ENCODE measurements at regions not wholly inside any gene's neighbourhood (a gene's known extent, or its start where the extent isn't known, plus 50 kb on each side); places are given as distances from the start of the nearest gene placed in this dataset.
A peak's percentile ranks its signal among the peaks of the same experiment; 100 is the strongest.
"Not testable (repeated sequence)": the region's sequence is repeated elsewhere in the genome, so short reads cannot be mapped to it uniquely, and the experiment has no call there.

GRCh38 chr15:99464137-99464536 lies 101.6 kb upstream of the MEF2A start:
- no peak for DNase-seq

GRCh38 chr15:99466701-99467337 lies 99.0 kb upstream of the MEF2A start:
- DNase-seq, result no peak

GRCh38 chr15:99467338-99467720 lies 98.5 kb upstream of the MEF2A start:
- no peak for DNase-seq

GRCh38 chr15:99467853-99468464 lies 97.8 kb upstream of the MEF2A start:
- no peak for DNase-seq

DNA sequence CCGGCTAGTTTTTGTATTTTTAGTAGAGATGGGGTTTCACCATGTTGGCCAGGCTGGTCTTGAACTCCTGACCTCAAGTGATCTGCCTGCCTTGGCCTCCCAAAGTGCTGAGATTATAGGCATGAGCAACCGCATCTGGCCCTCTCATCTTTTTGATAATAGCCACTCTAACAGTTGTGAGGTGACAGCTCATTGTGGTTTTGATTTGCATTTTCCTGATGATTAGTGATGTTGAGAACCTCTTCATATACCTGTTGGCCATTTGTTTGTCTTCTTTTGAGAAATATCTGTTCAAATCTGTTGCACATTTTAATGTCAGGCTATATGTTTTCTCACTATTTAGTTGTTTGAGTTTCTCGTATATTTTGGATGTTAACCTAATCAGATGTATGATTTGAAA lies 95.6 kb upstream of the MEF2A start:
- not testable (repeated sequence) for DNase-seq

DNA sequence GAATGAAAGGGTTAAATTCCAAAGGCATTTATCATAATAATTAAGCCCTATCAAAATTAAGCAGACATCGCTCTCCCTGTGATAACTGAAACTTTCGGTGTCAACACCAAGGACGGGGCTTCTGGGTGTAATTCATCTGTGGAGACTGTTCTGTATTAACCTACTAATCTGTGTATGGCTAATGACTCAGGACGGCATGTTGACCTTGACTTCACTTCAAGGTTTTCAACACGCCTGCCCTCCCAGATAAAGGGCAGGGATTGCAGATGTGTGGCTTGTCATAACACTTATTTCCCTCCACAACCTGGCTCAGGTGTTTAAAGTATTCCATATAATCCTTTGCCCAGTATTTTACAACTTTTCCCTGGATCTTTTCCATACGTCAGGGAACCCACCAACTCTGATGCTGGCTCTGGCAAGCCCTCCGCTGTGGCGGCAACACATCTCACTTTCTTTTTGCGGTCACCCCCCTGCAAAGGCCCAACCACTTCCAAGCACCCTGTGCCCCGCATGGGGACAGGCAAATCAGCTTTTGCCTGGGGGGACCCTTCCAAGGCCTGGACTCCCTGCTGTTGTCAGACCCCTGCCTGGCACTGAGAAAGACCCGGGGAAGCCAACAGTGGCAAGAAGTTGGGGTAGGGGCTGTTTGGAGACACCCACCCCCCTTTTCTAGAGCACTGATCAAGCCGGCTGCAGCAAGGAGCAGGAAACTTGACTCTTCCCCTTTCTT lies 93.2 kb upstream of the MEF2A start:
- DNase-seq, result no peak

- DNase-seq, result no peak
Observed at GRCh38 chr15:99473981-99474906, 91.5 kb upstream of the MEF2A start.

DNA sequence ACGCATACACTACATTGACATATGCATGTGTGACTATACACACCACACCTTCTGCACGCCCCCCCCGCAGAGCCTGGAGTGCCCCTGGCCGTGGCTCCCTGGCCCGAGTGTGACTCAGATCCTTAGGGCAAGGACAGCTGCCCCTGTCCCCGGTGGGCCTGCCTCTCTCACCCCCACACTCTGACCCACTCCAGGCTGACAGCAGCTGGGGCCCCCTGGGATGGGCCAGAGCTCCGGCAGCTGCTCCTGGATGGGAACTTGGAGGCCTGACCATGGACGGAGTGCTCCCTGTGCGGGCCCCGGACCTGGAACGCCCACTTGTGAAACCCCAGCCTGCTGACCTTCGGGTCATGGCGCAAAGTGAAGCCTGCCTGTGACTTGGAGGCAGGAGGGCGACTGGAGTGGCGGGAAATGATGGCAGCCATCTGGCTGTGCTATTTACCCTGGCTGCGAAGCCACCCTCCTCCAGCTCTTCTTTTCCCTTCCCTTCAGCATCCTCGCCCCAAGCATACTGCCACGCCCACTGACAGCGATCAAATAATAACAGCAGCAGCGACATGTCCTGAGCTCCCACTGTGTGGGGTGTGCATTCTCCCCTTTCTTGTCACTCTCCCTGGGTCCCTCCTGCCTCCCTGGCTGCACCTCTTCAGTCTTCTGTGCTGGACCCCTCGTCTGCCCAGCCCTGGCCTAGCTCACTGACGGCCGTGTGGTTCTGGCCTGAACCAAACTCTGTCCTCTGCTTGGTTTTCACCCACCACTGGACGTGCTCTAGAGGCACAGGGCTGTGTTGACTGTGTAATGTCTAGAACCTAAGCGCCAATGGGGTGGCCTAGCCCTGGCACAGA lies 90.7 kb upstream of the MEF2A start:
- no peak for DNase-seq

DNA sequence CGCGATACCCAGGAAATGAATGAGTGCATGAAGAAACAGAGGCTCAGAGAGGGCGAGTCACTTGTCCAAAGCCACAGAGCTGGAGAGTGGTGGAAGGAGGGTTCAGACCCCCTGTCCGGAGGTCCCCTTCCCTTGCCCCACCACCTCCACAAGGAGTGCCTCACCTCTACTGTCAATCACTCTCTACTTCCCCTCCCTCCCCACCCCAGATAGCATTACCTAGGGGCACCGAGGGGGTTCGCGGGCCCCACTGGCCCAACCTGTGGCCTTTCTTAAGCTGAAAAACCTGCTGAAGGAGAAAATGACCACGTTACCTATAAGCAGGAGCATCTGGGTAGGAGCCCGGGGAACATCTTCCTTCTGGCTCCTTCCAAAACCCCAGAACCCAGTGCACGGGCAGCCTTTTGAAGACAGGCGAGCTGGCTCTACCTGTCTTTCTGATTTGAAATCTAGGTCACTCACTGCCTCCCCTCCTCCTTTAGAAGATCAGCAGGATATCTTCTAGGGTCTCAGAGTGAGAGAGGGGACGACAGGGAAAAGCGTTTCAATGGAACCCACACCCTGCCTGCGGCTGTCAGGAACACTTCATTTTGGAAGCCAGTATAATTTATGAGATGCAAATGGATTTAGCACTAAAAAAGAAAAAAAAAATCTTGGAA lies 89.9 kb upstream of the MEF2A start:
- DNase-seq, result no peak

DNA sequence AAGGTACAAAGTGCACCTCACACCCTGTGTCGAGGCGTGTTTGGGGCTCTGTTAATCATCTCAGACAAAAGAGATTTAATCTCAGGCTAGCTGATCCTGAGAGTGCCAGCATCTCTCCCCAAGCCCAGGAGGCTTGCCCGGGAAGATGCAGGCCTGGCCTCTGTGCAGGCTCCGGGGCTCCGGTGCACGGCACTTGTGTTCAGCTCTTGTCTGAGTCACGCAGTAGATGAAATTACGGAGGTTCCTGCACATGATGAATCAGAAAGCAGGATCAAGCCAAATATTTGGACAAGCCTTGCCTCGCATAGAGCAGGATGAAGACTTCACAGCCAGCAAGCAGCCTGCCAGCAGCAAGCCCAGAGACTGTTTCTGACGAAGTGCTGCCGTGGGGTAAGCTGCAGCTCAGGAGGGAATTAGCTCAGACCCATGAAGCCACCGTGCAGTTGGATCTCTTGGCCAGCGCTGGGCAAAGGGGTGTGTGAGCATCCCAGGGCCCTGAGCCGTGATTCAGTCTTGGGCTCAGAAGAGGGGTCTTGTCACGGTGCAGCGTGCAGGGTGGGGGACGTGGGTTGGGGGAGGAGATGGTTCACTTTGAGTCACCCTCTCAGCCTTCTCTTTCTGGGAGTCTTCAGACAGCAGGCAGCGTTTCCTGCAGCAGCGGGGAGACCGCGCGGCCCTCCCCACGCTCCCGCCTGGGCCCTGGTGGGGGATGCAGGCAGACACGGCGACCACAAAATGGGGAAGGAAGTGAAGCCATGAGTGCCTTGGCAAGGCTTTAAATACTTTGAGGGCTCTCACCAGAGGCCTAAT lies 89.2 kb upstream of the MEF2A start:
- peak in 1 of 4 experiments; percentile 41 for DNase-seq

DNA sequence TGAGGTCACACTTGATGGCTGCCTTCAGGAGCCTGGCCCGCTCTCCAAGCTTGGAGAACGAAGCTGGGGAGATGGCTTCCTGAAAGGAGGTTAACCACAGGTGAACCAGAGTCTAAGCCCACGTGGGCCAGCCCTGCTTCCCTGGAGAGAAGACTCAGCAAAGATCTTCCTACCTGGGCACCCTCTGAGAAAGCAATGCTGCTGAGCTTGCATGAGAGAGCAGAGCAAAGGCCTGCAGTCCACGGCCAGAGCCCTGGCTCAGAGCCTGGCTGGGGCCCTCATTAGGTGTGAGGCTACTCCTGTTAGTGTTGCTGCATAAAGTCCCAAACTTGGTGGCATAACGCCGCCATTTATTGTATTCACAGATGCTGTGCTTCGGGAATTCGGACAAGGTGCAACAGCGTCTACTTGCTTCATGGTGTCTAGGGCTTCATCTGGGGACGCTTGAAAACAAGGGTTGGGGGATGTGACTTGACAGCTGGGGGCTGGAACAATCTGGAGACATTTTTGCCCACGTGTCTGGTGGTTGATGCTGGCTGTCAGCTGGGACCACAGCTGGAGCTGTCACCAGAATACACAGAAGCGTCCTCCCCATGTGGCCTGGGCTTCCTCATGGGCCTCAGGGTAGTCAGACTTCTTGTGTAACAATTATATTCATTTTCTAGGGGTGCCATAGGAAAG lies 87.9 kb upstream of the MEF2A start:
- DNase-seq, result no peak

- no peak for DNase-seq
Observed at GRCh38 chr15:99478977-99479376, 86.8 kb upstream of the MEF2A start.

DNA sequence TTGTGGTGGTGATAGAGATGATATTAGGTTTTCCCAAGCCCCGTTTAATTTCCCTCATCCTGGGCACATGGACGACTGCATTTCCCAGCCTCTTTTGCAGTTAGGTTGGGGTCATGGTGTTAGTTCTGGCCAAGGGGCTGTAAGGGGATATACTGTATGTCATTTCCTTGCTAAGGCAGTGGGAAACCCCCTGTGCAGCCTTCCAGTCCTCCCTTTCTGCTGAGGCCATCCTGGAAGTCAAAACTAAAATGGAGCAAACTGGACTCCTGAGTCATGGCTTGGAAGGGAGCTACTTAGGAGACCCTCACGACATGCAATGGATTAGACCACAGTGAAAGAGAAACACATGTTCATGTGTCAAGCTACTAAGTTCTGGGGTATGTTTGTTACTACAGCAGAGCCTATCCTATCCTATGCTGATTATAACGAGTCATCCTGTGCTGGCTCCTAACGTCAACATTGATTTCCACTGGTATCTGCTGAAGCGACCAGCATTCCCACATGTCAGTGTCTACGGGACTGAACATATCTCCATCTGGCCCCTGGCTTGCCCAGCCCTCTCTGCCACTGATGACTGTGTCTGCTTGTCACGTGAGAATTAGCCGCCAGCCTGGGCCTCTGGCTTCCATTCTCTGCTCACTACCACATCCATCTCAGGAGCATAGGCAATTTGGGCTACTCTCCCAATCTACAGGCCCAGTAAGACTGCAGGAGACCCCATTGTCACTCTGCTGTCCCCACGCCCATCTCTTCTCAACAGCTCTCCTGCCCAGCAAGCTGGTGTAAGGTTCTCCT lies 85.6 kb upstream of the MEF2A start:
- no peak for DNase-seq

DNA sequence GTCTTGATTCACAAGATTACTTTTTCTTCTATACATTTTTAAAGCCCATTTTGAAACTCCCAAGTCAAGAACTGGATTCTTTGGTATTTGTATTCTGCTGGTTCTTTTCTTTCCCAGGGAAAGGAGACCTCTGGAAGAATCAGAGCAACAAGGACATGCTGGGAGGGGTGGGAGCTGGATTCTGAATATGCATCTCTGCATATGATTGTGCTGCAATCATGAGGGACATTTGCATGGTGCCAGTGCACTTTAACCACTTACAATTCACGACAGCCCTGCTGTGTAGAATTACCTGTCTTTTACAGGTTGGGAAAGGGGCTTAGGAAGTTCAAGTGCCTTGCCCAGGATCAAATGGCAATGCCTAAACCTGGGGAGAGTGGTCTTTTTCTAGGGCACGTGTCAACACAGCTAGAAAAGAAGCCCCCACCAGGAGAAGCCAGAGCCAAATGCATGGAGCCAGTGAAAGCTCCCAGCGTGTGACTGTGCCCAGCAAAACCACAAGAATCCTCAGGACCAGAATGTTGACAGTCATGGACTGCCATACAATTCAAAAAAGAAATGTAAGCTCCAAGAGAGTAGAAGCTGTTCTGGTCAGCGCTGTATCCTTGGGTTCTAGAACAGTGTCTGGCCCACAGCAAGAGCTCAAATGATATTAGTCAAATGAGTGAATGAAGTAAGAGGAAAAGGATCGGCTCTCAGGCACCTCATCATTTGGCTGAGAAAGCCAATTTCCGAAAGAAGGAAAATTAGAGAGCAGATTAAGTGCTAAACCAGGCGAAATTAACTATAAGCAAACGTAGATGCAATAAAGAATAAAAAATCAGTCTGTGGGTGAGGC lies 84.5 kb upstream of the MEF2A start:
- no peak for DNase-seq

DNA sequence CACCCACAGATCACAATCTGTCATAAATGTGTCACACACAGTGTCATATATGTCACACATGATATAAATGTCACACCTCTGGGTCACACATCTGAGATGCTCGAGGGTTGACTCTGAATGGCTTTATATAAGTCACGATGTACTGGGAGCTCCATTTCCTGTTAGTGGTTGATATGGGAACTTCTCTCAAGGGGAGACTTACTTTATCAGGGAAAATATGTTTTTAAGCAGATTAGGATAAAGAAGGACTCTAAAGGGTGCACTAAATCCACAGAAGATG lies 83.9 kb upstream of the MEF2A start:
- no peak for DNase-seq

DNA sequence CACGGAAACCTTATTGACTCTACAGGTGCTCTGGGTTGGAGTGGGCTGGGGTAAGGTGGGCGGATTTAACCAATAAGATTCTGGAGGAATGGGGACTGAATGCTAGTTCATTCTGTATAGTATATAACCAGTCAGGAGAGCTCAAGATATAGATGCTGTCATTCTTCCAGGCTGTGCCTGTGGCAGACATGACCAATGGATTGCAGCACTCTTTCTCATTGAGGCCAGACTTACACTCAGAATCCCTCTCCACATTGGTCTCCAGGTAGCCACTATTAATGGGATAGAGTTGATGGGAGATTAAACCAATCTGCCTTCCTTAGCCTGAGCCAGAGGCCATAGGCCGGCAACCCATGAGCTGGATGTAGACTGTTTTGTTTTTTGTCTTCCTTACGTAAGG lies 82.8 kb upstream of the MEF2A start:
- no peak for DNase-seq

- no peak for DNase-seq
Observed at GRCh38 chr15:99485153-99485961, 80.4 kb upstream of the MEF2A start.

- DNase-seq, result no peak
Observed at GRCh38 chr15:99485992-99486370, 79.8 kb upstream of the MEF2A start.

All from activated naive CD4-positive, alpha-beta T cell (primary cell).